HG03354 (cell line): ENCODE measurements at regions not wholly inside any gene's neighbourhood (a gene's known extent, or its start where the extent isn't known, plus 50 kb on each side); places are given as distances from the start of the nearest gene placed in this dataset.

Experiments
- ATAC-seq: cut with Tn5 transposase; IDR thresholded peaks from one replicate; pipeline ENCODE4 v1.9.1; 2021; ENCODE audit warnings: mild to moderate bottlenecking; ENCODE audit not compliant: unreplicated experiment, poor library complexity, severe bottlenecking

DNA sequence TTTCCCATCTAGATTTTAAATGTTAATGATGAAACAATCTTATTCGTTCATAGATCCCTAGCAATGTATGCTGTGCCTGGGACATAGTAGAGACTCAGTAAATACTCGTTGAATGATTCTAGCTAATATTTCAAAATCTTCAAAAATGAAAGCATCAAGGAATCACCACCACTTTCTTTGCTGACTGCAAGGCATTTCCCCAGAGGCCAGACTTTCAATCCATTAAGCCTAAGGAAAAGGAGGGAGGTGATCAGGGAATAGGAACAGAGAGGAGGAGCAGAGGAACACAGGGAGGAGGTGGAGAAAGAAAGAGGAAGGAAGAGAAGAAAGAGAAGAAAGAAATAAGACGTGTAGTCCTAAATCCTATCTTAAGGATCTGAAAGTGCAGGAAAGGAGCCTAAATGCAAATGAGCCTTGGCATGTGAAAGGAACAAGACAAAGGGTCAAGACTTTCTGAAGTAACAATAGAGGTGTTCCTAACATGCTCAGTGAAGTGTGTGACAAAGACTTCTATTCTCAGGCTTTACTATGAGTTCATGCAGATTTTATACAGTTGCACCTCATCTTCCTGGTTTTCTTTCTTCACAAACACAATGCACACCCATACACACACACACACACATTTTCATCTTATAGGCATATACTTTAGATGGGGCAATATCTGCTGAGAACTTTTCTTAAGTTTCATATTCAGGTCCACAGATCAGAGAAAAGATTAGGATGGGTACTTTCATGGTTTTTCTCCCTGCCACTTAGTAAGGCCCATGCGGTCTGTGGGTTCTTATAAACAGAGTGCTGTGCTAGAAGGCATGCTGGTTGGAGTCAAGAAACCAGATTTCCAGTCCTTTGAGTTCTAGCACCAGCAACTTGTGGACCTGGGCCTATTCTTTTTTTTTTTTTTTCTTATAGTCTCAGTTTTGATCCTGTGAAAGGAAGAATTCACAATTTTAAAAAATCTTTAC, 512.2 kb upstream of the TNC start:
- no peak for ATAC-seq

DNA sequence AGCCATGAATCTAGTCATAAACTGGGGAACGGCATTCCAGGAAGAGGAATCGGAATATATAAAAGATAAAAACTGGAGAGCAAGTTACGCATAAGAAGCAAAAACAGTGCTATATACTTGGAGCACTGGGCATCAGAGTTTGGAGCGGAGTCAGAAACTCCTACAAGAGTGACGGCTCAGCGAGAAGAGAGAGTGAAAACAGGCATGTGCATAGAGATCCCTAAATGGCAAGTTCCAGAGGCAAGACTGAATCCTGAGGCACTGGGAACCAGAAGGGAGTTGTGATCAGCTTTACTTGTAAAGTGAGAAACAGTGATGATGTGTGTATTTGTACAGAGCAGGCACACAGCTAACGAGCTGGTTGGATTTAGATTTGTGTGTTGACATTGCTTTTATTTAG, 514.4 kb upstream of the TNC start:
- ATAC-seq: no peak

DNA sequence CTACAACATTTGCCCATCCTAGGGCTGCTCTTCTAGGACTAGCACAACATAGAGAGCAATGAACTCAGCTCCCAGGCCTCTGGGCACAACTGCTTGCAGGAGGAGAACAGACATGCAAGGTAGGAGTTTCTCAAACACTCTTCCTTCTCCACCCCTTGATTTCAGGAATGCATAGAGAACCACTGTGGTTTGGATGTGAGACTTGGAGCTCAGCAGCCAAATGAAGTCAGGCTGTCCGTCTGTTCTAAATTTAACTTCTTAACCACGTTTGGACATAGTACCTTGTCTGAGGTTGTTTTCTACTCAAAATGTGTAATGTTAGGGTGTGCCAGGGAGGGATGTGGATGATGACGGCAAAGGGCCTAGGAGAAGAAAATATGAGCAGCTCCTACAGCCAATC, 515.1 kb upstream of the TNC start:
- no peak for ATAC-seq

DNA sequence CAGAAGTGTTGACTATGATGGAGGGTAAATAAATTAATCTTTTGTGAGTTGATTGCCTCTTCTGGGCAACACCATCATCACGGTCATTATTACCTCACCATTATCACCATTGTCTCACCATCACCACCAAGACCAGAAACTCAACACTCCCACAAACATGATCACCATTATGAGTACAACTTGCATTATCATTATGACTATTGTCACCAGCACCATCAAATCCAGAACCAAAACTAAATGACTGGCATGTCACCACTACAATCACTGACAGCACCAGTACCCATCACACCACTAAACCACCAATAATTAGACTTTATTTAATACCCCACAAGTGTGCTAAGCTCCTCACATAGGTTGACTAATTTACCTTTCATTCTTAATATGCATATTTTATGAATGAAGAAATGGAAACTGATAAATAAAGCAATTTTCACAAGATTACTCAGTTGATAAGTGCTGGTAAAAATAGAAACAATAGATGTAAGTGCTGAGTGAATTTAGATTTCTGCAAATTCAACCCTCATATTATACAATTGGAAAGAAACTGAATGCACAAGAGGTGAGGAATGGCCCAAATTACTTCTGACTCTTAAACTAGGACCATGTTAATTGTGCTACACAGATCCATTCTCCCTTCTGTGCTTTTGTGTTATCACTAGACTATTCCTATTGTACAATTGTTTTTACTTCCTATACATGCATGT, 517.8 kb upstream of the PAPPA start:
- ATAC-seq: no peak

GRCh38 chr9:115636596-115636995, 517.0 kb upstream of the PAPPA start:
- no peak for ATAC-seq

GRCh38 chr9:115637661-115638060, 515.9 kb upstream of the PAPPA start:
- ATAC-seq: no peak

GRCh38 chr9:115640887-115641286, 512.7 kb upstream of the PAPPA start:
- no peak for ATAC-seq

DNA sequence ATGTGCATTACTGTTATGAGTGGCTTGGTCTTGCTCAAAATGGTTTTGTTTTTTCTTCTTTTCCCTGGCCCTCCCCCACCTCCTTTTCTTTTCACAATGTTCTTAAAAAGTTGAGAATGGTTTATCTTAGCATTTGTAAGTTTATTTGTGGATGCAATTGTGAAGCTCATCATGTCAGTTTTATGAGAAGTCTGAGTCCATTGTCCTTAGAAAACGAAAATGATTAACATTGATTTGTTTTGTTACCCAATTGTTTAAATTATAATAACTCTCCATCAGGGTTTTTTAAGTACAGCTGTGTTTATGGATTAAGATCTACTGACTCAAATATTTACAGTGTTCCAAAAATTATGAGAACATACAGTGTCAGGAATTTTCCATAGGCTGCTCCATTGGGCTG, 511.3 kb upstream of the PAPPA start:
- ATAC-seq: no peak

DNA sequence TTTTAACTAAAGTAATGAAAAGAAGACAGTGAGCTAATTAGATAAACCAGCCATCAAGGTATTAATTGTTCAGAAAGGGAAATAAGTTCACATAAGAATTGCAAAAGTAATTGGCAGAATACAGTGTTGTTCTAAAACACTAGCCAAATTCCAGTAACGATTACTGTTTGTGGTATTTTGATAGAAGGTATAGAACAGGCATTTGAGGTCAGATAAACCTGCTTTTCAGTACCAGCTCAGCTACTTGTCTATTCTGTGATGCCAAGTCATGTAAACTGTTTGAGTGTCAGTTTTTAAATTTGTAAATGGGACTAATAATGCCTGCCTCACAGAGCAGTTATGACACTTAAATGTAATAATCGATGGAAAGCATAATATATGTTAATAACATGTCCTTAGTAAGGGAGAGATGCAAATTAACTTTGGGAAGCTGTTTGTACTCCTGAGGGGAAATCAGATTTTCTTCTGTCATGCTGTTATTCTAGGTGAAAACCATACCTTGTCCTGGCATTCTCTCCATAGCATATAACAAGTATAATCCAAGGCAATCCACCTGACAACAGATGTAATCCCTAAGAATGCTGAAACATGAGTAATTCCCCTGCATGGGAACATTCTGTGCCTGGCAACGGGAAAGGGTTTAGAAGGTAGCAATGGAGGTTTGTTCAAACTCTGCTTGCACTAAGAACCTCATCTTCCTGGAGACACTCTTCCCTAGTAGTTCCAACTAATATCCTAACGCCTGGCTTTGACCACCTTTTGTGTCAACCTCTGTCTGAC, 509.5 kb upstream of the PAPPA start:
- no peak for ATAC-seq

DNA sequence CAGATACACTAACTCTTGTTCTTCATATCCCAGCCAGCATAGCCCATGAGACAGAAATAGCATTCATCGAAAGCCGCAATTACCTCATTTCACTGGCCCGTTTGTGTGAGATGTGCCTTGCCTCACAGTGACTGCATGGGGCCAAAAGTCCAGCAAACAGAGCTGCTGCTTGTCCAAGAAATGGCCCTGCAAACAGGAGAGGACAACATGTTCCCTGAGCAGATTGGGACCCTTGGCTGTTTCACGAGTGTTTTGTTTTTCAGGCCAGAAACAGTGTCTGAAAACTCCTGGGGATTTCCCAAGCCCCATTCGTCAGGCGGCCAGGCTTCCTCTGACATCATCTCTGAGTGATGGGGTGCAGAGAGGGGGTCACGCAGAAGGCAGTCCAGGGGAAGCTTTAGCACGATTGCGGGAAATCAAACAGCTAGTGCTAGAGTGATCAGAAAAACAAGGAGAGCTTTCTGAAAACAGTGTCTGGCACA, 503.6 kb upstream of the PAPPA start:
- ATAC-seq: no peak

DNA sequence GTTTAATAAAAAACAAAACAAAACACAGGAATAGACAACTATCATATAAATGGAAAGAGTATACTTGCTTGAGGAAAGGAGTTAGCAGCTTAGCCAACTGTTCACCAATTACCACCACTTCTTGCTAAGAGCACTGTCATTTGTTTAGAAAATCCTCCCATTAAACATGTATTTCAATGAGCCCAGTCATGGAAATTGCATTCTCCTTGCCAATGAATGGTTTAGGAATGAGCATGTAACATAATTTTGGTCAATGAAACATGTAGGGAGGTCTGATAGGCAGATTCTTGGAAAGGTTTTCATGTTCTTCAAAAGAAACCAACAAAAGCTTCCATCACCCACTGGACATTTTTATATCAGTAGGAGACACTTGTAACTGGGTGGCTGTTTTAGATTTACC, 502.8 kb upstream of the PAPPA start:
- no peak for ATAC-seq

GRCh38 chr9:115651461-115651860, 502.1 kb upstream of the PAPPA start:
- no peak for ATAC-seq

DNA sequence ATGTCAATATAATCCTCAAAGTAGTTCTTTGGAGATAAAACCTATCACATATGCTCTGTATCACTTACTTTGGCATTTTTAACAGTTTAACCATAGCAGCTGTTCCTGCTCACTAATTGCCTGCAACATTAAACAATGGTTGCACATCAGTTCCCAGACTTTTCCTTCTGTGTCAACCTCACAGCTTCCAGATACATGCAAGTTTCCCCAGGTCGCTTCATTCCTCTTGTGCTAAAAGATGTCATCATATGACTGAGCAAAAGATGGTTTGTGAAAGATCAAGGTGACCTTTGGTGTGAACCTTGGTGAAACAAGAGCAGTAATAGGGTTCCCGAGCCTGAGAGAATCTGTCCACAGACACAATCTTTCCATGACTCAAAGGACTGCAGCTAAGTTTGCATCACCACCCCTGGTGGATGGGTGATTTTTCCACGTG, 500.4 kb upstream of the PAPPA start:
- no peak for ATAC-seq

GRCh38 chr9:115657695-115658094, 495.9 kb upstream of the PAPPA start:
- no peak for ATAC-seq

DNA sequence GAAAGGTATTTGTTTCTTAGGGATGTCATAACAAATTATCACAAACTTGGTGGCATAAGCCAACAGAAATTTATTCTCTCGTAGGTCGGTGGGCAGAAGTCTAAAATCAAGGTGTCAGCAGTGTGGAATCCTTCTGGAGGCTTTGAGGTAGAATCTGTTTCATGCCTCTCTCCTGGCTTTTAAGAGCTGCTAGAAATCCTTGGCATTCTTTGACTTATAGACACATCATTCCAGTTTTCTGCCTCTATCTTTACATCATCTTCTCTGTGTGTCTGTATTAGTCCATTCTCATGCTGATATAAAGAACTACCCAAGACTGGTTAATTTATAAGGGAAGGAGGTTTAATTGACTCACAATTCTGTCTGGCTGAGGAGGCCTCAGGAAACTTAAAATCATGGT, 488.1 kb upstream of the PAPPA start:
- ATAC-seq: no peak

DNA sequence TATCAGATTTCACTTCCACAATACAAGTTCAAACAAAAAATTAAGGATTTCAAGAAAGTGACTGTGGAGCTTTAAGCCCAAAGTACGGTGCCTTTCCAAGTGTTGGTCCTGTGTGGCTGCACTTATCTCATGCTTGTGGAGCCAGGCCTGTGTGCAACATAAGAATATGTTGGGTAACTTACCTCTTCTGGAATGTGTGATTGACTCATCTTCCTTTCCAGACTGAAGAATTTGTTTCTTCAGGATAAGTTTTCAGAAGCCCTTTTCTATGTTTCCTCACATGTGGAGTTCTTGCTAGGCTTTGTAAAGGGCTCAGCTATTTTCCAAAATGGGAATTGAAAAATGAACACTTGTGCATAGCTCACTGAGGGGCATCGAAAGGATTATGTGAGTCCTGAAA, 485.1 kb upstream of the PAPPA start:
- ATAC-seq: no peak

GRCh38 chr9:115671236-115671962, 482.2 kb upstream of the PAPPA start:
- no peak for ATAC-seq

- no peak for ATAC-seq
These were observed 481.7 kb upstream of the PAPPA start for GRCh38 chr9:115671963-115672305.

GRCh38 chr9:115672477-115673316, 480.9 kb upstream of the PAPPA start:
- no peak for ATAC-seq
